Neural cell (in vitro differentiated cells): ENCODE measurements at regions not wholly inside any gene's neighbourhood (a gene's known extent, or its start where the extent isn't known, plus 50 kb on each side); places are given as distances from the start of the nearest gene placed in this dataset.

Experiments
- EZH2 ChIP-seq: fragments of 200-600, 300-800 bp; shearing (Covaris generic), sonication (generic); IDR thresholded peaks from 2 replicates; pipeline ENCODE4 v1.6.1; 2014; ENCODE audit warnings: antibody characterized with exemption, low read length, borderline replicate concordance, mild to moderate bottlenecking; ENCODE audit not compliant: insufficient read depth, poor library complexity, severe bottlenecking
- POLR2AphosphoS5 ChIP-seq: IDR thresholded peaks from 2 replicates; pipeline ENCODE4 v1.6.1; 2012
- TF ChIP-seq, protein P1 (sequence below): fragments of 450-650 bp; IDR thresholded peaks from 2 replicates; pipeline ENCODE4 v1.5.1; 2014; ENCODE audit warnings: antibody characterized with exemption, mild to moderate bottlenecking, moderate library complexity; ENCODE audit not compliant: poor library complexity, severe bottlenecking

DNA sequence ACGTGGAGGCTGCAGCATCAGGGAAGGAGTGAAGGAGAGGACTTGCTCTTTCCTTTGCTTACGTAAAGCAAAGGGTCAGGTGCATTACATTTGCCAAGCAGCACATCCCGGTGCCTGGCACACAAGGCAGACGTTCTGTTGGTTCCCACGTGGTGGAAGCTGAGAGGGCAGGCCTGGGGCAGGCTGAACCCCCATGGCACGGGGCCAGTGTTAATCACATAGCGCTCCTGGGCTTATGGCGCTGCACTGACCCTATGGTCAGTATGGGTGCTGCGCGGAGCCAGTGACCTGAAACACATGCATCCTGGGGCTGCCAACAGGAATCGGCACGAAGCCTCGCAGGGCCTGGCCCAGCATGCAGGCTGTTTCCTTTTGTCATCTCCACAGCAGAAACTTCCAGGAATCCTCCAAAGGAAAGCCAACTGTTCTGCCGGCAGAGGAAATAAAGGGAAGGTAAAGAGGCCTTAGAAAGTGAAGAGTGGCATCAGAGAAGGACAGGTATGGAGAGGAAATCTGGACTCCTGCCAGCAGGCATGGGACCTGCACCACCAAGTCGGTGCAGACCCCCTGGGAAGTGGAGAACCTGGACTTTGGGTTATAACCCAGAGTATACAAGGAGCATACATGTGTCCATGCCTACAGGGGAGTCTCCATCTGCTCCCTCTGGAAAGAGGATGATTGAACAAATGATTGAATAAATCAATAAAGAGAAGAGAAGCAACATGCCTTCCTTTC, 560.2 kb downstream of the TCERG1L start:
- TF ChIP-seq, protein P1, sequence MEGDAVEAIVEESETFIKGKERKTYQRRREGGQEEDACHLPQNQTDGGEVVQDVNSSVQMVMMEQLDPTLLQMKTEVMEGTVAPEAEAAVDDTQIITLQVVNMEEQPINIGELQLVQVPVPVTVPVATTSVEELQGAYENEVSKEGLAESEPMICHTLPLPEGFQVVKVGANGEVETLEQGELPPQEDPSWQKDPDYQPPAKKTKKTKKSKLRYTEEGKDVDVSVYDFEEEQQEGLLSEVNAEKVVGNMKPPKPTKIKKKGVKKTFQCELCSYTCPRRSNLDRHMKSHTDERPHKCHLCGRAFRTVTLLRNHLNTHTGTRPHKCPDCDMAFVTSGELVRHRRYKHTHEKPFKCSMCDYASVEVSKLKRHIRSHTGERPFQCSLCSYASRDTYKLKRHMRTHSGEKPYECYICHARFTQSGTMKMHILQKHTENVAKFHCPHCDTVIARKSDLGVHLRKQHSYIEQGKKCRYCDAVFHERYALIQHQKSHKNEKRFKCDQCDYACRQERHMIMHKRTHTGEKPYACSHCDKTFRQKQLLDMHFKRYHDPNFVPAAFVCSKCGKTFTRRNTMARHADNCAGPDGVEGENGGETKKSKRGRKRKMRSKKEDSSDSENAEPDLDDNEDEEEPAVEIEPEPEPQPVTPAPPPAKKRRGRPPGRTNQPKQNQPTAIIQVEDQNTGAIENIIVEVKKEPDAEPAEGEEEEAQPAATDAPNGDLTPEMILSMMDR, result no peak
- TF ChIP-seq POLR2AphosphoS5 (no peak), EZH2 (no peak)
